ENCODE measurements at regions not wholly inside any gene's neighbourhood (a gene's known extent, or its start where the extent isn't known, plus 50 kb on each side); places are given as distances from the start of the nearest gene placed in this dataset.

GRCh38 chr1:117678246-117678977, 72.6 kb downstream of the TENT5C start:
- DNase-seq (ENCODE audit: low read depth) = no peak

DNA sequence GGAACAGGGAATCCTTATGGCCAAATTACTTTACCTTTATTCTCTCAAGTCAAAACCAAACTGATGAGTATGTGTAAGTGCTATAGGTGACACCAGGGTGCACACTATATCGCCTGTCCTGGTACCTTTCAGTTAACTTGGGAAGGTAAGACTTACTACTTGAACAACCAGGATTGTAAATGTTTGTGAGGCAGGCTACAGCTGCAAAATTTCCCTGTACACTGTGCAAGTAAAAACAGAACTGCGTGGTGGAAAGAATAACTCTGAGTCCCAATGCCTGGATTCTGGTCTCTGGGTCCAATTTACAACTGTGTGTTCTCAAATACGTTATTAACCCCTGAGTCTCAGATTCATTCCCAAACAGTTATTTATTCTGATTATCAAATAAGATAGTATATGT, 73.5 kb downstream of the TENT5C start:
- DNase-seq (ENCODE audit: low read depth) = no peak

- DNase-seq (ENCODE audit: low read depth) = no peak
These were observed 74.0 kb downstream of the TENT5C start for GRCh38 chr1:117679868-117680267.

GRCh38 chr1:117680316-117681002, 74.6 kb downstream of the TENT5C start:
- DNase-seq (ENCODE audit: low read depth) = no peak

DNA sequence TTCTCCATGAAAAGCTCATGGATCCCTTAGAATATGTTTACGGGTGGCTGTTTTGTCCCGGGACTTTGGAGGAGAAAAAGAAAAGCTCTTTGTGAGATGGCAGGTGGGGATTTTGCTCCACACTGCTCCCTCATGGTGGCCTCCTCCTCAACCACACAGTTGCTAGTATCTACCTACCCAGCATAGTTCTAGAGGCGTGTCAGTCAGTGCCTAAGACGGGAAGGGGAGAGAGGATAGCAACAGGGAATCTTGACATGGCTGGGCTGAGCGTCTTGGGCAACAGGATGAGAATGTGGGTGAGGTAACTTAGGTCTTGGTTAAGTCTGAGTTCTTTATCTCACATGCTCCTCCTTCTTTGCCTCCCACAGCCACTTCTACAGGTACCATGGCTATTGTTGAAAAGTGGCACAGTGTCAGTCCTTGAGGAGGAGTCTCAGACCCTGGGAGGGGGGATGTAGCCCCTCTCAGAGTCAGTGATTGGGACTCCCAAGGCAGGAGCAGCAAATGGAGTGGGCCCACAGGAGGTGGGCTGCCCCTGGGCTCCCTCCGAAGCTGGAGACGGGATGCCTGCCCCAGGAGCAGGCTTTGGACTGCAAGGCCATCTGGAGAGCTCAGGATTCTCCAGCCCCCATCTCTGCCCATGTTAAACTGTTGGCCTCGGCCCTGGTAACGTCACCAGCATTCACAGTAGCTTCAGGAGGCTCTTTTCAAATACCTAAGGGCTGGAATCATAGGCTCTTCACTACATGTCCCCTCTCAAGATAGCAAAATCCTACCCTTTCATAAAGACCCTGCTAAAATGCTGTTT, 75.4 kb downstream of the TENT5C start:
- no peak for DNase-seq (ENCODE audit: low read depth)

DNA sequence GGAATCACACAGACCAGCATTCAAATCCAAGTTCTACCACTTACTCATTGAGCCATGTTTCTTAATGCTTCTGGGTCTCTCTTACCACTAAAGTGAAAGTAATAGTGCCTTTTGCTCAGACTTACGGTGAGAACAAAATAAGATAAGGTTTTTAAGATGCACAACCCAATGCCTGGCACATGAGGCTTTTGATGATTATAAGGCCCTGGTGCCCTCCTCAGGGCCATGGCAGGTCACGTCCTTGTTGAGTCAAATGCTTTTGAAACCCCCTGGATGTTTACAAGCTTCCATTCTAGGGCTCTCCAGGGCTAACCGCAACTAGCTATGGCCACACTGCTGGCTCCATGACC, 76.0 kb downstream of the TENT5C start:
- DNase-seq (ENCODE audit: low read depth) = no peak

DNA sequence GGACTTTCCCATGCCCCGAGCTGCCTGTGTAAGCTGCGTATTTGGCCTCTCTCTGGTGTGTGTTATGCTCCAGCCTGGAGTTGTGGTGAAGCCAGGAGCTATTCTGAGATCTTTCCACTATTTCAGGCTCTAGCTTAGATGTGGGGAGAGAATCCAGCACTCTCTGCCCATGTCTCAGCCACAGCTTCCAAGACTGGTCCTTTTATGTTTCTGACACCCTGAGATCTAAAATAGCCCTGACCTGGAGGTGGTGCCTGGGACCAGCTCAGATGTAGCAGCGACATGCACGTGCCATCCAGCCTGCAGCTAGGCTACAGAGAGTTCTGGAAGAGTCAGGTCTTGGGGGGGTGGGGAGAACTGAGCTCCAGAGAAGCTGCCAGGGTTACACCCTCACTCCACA, 76.5 kb downstream of the TENT5C start:
- no peak for DNase-seq (ENCODE audit: low read depth)

GRCh38 chr1:117683571-117684285, 77.9 kb downstream of the TENT5C start:
- no peak for DNase-seq (ENCODE audit: low read depth)

- no peak for DNase-seq (ENCODE audit: low read depth)
These were observed 80.3 kb downstream of the TENT5C start for GRCh38 chr1:117685936-117686806.

GRCh38 chr1:117686907-117687306, 81.1 kb downstream of the TENT5C start:
- DNase-seq (ENCODE audit: low read depth) = no peak

DNA sequence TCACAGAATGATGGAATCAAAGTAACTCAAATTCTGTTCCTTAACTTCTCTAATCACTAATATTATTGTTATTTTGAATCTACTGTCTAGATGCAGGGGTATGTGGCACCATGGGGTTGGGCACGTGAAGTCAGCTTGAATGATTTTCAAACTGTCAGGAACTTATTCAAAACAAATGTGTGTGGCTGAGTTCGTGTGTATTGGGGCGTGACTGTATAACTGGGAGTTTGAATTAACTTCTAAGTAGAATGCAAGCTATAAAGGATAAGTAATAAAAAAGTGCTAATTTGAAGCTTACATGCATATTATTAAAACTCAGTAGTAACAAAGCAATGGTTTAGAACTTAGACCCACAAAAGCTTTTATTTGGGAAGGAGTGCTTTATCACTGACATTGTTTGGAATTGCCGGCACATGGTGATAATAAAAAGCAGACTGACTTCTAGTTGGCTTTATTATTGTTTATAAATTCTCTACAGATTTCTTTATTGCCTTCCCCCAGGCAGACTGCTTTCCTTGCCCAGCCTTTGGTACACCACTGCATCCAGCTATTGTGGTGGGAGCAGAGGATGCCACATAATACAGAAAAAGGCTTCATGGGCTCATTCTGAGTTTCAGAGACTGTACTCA, 84.3 kb downstream of the TENT5C start:
- no peak for DNase-seq (ENCODE audit: low read depth)

GRCh38 chr1:117691942-117692341, 86.1 kb downstream of the TENT5C start:
- DNase-seq (ENCODE audit: low read depth) = no peak

DNA sequence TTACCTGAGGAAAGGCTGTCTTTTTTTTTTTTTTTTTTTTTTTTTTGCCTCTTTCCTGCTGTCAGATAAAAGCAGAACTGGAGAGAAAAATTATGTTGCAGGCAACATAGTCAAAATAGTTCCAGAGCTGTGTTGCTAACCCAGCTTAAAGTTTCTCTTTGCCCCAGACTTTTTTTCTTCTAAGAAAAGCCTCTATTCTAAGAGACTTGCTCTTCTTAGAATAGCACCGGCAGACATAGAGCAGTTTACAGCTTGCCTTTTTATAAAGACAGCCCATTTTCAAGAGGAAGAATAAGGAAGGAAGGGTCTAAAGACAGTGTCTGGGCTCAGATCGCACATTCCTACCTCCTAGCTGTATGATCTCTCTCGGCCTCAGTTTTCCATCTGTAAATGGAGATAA, 88.7 kb downstream of the TENT5C start:
- no peak for DNase-seq (ENCODE audit: low read depth)

DNA sequence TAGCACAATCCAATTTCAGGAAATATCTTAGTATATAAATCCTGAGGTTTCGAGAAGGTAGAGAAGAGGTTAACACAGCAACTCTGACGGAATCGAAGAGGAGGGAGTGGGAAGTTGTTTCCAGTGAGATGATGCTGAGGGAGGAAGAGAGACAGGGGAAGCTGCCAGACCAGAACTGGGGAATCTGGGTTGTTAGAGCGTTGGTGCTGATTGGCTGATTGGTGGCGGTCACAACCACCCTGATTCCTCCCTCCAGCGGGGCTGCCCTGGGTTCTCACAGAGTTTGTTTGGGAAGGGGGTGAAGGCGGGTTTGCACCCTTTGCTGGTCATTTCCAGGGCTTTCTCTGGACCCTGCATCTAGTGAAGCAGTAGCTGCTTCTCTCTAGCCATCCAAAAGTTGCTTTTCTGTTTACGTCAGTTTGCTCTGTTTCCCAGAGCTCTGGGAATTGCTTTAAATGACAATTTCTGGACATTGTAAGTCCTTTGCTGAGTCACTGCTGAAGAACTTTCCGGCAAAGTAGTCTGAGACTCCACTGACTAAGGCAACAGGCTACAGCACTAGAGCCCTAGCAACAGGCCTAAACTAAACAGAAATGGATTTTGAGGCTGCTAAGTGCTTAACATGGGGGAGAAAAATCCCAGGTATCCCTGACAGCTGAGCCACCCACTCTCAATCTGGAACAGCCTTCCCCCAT, 90.1 kb downstream of the TENT5C start:
- peak; percentile 90 for DNase-seq (ENCODE audit: low read depth)

DNA sequence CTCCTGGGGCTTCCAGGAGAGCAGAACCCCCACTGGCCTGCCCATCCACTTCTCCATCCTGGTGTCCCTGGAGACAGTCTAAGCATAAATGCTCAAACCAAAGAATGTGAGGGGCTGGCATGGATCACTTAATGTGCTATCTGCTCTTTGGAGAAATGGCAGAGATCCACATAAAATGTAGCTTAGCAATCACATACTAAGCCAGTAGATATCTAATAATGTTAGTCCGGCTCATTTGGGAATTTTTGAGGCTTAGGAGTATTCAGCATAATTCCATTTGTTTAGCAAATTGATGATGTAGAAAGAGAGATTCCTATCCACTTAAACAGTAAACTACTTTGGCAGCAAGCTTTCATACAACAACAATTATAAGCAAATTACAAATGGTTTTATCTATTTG, 90.7 kb downstream of the TENT5C start:
- DNase-seq (ENCODE audit: low read depth) = no peak

DNA sequence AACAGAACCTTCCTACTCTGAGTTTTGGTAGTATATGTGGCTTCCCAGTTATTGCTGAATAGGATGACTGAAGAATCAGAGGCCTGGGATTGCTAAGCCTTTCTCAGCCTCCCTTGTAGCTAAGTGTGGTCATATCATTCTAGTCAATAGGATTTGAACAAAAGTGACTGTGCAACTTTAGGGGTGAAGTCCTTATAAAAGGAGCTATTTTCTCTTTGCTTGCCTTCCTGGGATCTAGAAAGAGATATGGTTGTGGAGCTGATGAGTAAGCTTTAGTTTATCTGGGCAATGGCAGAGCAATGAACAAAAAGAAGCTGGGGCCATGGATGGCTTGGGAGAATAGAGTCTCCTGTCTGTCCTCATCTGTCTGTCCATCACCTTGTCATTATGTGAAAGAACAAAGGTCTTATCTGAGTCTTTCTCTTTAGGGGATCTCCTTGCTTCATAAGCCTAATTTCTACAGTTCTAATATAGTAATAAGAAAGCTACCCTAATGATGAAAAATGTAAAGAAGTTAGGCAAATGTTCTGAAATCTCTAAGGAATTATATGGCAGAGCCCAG, 91.5 kb downstream of the TENT5C start:
- DNase-seq (ENCODE audit: low read depth) = no peak

DNA sequence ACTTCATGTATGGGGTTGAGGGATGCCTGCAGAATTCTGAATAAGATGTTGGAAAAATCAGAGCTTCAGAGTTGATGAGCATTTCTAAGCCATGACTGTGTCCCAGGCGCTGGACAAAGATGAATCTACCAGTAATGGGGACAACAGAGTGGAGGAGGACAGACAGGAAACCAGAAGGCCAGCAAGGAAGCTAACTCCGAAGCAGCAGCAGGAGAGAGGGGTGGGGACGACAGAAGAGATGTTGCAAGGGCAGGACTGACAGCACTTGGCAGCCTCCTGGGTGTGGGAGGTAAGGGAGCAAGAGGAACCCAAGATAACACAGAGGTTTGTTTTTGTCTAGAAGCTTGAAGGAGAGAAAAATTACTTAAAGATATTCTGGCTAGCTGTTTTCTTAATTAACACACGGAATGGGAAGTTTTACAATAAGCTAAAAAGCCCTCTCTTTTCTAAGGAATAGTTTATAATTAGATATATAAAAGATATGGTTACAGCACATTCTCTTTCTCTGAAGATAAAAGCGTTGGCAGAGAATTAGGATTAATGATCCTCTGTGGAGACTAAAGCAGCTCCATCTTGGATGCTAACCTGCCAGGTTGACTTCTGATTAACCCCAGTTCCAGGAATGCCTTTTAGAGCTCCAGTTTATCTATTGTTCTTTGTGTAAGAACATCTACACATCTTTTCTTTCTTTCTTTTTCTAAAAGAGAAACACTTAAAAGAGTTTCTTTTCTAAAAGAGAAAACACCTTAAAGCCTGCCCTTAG, 92.7 kb downstream of the TENT5C start:
- no peak for DNase-seq (ENCODE audit: low read depth)

DNA sequence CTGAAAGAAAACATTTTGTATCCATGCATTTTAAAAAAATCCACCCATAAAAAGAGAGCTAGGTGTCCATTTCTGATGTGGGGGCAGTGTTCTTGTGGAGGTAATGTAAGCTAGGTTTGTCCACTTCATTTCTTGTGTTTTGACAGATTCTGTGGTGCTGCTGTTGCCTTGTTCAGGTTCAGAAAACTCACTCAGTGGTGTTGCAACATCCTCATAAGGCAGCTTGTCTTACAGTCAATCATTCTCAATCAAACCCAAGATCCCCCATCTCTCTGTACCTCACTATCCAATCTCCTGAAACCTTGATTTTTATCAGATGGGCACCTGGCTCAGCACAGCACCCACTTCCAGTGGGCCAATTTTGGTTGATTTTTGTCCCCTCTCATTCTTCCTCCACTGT, 94.1 kb downstream of the TENT5C start:
- DNase-seq (ENCODE audit: low read depth) = no peak

GRCh38 chr1:117702654-117703053, 96.8 kb downstream of the TENT5C start:
- no peak for DNase-seq (ENCODE audit: low read depth)
